HL-60 (cell line): ENCODE measurements at regions not wholly inside any gene's neighbourhood (a gene's known extent, or its start where the extent isn't known, plus 50 kb on each side); places are given as distances from the start of the nearest gene placed in this dataset.
A peak's percentile ranks its signal among the peaks of the same experiment; 100 is the strongest.
"Not testable (repeated sequence)": the region's sequence is repeated elsewhere in the genome, so short reads cannot be mapped to it uniquely, and the experiment has no call there.

Experiments
- DNase-seq, 2 experiments: peaks; one replicate each; pipeline ENCODE4 v3.0.0-alpha.2; 2010 to 2020; ENCODE audit warnings: low read depth in 1 of 2, low spot score in 1 of 2
- H3K27ac ChIP-seq: fragments of 250-450 bp; sonication (Bioruptor Pico); replicated peaks from 2 replicates; pipeline ENCODE4 v1.5.1; 2020; ENCODE audit warnings: mild to moderate bottlenecking, moderate library complexity
- H3K27me3 ChIP-seq: fragments of 250-450 bp; sonication (Bioruptor Pico); 2 replicates; pipeline ENCODE4 v1.5.1; 2021; ENCODE audit warnings: mild to moderate bottlenecking, moderate library complexity; ENCODE audit not compliant: insufficient read depth, poor library complexity, severe bottlenecking
- H3K4me3 ChIP-seq: replicated peaks from 2 replicates; pipeline ENCODE4 v1.5.1; 2011; ENCODE audit warnings: mild to moderate bottlenecking, control low read depth, low read length; ENCODE audit not compliant: insufficient read depth
- CTCF ChIP-seq: IDR thresholded peaks from one replicate; pipeline ENCODE4 v1.5.1; 2011; ENCODE audit warnings: low read length, control low read depth, inconsistent platforms; ENCODE audit not compliant: insufficient read depth
- GABPA ChIP-seq: IDR thresholded peaks from 2 replicates; pipeline ENCODE4 v1.6.1; 2012; ENCODE audit warnings: low read depth
- POLR2AphosphoS5 ChIP-seq: IDR thresholded peaks from 2 replicates; pipeline ENCODE4 v1.6.1; 2012; ENCODE audit warnings: low read depth
- REST ChIP-seq: IDR thresholded peaks from 2 replicates; pipeline ENCODE4 v1.6.1; 2012; ENCODE audit warnings: low read depth; ENCODE audit not compliant: insufficient replicate concordance
- SPI1 ChIP-seq: IDR thresholded peaks from 2 replicates; pipeline ENCODE4 v1.6.1; 2012; ENCODE audit warnings: low read depth, mild to moderate bottlenecking, borderline replicate concordance

- peak in 1 of 2 experiments; percentile 28 for DNase-seq
- Histone ChIP-seq H3K27me3 (no peaks in the 10 kb centered on the region), H3K4me3 (no peak overlapping the region), H3K27ac (no peak overlapping the region)
- TF ChIP-seq SPI1 (no peak), GABPA (no peak), REST (no peak), POLR2AphosphoS5 (no peak), CTCF (no peak)
These were observed 185.0 kb upstream of the FAM241A start for GRCh38 chr4:111960241-111960667.

GRCh38 chr4:111961026-111961425 lies 184.2 kb upstream of the FAM241A start:
- H3K27ac ChIP-seq, DNase-seq, H3K4me3 ChIP-seq, H3K27me3 ChIP-seq: not testable (repeated sequence)

GRCh38 chr4:111961809-111962208 lies 183.4 kb upstream of the FAM241A start:
- H3K4me3 ChIP-seq: no peak overlapping the region
- TF ChIP-seq CTCF (no peak), SPI1 (no peak), GABPA (no peak), POLR2AphosphoS5 (no peak), REST (no peak)
- H3K27me3 ChIP-seq: no peaks in the 10 kb centered on the region
- H3K27ac ChIP-seq: no peak overlapping the region
- no peak for DNase-seq

- TF ChIP-seq GABPA (no peak), CTCF (no peak)
- DNase-seq: no peak
These were observed 182.0 kb upstream of the FAM241A start for GRCh38 chr4:111963158-111963700.

More at GRCh38 chr4:111963158-111963700, 182.0 kb upstream of the FAM241A start:
- Histone ChIP-seq H3K27ac (no peak overlapping the region), H3K4me3 (no peak overlapping the region), H3K27me3 (no peaks in the 10 kb centered on the region)
